ENCODE measurements at regions not wholly inside any gene's neighbourhood (a gene's known extent, or its start where the extent isn't known, plus 50 kb on each side); places are given as distances from the start of the nearest gene placed in this dataset.

DNA sequence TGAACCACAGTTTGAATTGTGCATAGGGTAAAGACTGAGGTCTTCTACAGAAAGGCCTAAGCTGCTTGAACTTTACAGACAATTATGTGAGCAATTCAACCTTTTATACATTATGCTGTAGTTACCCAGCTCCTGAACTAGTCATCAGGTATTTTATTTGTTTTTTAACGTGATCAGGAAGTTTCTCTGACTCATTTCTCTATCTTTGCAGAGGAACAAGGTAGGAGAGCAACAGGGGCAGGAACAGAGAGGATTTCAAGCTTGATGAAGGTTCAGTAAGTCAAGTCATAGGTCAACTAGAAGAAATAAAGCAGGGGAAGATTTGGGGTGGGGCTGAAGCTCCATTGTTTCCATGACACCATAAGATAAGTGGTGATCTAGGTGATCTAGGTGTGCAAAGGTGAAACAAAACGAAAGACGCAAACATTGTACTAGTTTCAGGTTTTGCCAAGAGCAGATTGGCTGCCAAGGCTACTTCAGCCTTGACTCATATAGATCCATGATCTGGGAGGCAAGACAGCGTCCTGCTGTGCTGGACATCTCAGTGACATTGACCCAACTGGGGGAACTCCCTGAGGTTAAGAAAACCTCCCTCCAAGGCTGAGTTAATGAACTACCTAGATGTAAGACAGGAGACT lies 198.1 kb downstream of the DAD1 start:
- intact Hi-C loops (cut with micrococcal nuclease), result no loop called here

DNA sequence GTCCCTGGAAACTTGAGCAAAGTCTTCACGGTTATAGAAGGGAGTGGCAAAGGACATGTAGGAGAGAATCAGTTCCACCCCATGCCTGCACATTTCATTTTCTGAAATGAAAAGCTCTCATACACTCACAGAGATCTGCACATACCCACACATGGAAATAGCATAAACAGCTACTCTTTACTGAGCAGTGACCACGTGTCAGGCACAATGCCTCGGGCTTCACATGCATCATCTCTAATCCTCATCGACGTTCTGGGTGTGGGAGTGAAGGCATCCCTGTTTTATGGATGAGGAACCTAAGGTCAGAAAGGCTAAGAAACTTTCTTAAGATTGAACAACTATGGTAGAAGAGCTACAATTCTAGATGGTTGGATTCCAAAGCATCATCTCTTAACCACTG lies 198.8 kb downstream of the DAD1 start:
- intact Hi-C loops (cut with micrococcal nuclease), result no loop called here

DNA sequence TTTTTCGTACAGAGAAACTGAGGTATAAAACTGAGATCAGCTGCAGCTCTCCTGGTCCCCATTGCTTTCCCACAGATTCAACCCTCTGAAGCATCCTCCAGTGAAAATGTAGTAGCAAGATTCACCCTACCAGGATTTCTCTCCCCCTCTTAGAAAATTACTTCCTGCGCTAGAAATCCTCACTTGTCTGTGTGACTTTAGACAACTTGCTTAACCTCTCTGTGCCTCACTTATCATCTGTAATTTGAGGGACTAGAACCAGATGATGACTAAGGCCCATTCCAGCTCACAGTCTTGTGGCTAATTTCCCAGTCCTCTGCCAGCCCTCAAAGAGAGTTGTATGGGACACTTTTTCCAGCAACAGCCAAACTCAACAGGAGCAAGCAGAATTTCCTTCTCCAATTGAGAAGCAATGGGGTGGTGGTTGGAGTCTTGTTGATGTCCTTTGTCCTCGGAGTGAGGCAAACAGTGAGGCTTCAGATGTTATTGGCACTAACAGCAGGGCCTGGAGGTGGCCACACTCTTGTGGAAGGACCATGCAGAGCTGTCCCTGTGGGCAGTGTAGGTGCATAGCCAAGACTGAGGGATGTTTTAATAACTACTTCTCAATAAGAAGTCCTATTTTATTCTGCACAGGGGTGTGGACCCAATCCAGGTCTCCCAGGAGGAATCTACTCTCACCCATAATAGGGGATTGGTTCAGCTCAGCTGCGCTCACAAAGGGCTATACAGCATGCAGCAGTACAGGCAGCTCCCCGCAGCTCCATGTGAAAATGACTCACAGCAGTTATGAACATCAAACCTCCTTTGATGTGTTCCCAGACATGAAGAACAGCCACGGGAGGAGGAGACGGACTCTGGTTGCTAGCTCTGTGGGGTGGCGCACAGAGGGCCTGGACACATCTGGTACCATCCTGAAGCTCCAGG lies 200.1 kb downstream of the DAD1 start:
- intact Hi-C loops (cut with micrococcal nuclease), result loop anchor here (10.0 kb wide), 1 partner anchor 166 kb away; no protein-coding TSS in a partner anchor

DNA sequence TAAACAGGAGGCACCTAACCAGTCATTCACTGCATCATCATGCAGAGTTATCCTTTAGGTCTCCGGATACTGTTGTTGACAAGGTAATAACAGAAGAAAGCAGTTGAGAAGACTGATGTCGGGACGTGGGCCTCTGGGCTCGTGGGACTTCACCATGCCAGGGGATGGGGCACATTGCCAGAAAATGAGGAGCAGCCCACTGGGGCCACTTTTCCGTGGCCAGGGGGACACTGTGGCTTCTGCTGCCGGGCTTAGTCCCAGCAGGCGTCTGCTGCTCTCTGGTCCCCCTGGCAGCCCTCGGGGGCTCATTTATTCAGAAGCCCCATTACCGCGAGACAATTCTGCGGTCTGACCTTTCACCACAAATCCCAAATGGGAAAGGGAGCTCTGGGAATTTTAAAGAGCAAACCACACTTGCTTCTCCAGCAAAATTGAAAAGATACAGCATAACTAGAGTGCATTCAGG lies 201.2 kb downstream of the DAD1 start:
- intact Hi-C loops (cut with micrococcal nuclease), result loop anchor here (10.0 kb wide), 1 partner anchor 167 kb away; no protein-coding TSS in a partner anchor

DNA sequence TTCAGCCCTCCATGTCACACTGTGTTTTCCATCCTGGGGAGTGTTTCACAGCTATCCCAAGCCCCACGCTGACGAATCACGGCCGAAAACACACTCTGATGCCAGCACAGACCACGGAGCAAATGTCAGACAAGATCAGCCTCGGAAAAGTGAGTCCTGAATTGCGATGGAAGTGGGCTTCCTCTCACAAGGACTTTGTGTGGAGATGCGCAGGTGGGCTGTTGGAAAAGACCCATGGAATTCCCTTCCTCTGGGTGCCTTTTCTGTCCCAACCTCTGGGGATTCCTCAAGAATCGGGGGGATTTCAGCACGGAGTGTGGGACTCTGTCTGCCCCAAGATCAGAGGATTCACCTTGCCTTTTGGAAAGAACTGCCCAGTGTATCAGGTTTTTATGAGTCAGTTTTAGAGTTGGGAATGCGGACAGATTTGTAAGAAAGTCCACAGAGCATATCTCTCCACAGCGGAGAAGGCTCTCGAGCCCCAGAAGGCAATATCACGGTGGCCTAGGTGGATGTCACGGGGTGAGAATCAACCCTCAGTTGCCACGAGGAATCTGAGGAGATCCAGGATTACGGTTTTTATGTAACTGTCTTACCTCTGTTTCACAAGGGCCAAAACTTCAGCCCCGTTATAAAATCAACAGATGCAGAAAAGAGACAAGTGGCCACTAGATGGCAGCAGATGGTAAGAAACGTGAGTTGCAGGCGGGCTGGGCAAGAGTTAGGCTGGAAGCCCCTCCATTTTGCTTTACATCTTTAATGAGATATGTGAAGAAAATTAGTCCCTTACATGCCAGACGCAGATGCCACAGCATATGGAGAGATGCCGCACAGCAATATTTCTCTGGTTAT lies 201.9 kb downstream of the DAD1 start:
- intact Hi-C loops (cut with micrococcal nuclease), result loop anchor here (10.0 kb wide), 1 partner anchor 168 kb away; no protein-coding TSS in a partner anchor

DNA sequence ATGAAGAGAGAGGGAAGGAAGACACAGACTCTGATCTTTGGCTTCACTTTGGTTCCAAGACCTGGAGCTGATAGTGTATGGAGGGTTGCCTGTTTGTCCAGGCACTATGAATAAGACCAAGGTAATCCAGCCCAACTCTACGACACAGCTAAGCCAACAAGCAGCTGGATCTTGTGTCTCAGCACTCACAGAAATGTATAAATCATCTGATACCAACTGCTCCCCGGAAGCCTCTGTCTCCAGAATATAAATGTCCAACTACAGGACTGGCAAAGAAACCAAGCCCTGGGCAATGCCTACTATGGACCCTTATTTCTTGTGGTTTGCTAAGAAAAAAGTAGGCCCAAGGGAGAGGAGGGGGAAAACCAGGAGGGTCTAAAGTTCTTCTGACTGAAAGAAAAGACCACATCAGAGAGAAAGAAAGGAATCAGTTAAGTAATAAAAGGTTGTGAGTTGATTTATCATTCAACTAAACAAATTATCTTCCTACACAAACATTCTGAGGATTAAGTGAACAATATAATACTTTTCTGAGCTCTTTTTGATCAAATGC lies 204.0 kb downstream of the DAD1 start:
- intact Hi-C loops (cut with micrococcal nuclease), result loop anchor here (5.0 to 10.0 kb wide), 2 partner anchors 68 to 170 kb away; no protein-coding TSS in a partner anchor

DNA sequence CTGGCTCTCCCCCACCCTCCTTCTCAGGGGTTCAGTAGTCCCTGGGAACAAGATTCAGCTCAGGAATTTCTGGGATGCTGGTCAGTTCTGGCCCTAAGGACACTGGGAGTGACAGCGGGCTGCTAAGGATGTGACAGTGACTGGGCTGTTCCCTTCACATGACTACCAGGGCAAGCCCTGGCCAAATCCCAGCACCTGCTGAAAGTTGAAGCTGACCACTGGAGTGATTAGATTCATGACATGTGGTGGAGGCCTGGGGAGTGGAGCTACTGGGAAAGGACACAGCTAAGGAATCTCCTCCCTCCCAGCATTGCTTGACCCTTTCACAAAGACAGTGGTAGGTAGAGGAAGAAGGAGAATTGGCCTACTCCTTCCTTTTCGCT lies 204.9 kb downstream of the DAD1 start:
- intact Hi-C loops (cut with micrococcal nuclease), result loop anchor here (5.0 to 10.0 kb wide), 2 partner anchors 67 to 171 kb away; no protein-coding TSS in a partner anchor

DNA sequence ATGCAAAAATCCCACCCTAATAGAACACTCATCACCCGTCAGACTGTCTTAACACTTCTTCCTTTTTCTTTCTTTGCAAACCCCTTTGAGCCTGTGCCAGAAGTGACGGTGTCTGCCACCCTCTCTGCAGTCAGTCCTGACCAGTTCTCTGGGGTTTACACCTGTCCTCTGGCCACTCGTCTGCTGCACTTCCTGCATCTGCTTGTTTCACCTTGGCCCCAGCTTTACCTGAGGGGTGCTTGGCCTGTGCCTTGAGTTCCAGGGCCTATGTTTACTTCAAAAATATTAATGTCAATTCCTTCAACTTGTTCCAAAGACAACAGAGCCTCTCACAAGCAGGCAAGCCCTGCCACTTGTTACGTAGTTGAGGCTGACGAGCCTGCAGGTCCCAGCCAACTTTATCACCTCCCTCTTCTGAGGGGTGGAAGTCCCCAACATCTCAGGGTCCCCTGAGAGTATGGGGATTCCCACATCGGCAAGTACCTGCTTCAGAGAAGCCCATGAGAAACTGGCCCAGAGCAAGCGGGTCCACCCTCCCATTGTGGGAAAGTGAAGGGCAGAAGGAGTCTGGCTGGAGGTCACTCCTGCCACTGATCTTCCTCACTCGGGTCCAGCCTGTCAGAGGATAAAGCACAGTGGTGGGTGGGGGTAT lies 205.4 kb downstream of the DAD1 start:
- intact Hi-C loops (cut with micrococcal nuclease), result loop anchor here (5.0 to 10.0 kb wide), 2 partner anchors 66 to 171 kb away; no protein-coding TSS in a partner anchor

DNA sequence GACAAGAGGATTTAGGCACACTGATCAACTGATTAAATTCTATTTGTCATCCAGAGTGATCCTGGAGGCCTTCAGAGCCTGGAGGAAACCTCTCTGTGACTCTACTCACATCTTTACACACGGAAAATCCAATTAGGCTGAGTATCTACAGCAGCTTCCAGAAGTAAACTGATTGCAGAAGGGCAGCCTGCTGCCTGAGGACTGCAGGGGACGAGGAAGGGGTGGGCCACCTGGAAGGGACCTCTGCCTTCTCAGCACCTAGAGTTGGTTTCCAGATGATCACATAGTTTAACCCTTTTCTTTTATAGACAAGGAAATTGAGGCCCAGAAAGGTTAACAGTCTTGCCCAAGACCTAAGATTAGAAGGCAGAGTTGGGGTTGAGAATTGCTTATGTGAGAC lies 206.1 kb downstream of the DAD1 start:
- intact Hi-C loops (cut with micrococcal nuclease), result loop anchor here (5.0 to 10.0 kb wide), 2 partner anchors 66 to 172 kb away; no protein-coding TSS in a partner anchor

DNA sequence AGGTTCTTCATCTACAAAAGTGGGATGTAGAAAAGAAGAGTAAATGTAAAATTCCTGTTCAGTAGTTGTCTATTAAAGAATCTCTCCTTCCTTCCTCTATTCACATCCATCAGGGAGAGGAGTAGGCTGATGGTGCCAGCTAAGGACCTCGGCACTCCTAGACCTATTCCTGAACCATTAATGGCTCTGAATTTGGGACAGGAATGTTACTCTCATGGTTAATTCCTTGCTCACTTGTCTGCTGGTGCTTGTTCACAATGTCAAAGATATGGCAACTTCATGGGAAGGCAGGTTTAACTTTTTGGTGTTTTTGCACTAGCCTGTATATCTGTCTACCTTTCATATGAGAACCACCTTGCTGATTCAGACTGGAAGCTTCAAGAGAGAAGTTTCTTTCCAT lies 206.6 kb downstream of the DAD1 start:
- intact Hi-C loops (cut with micrococcal nuclease), result loop anchor here (5.0 to 10.0 kb wide), 2 partner anchors 65 to 172 kb away; no protein-coding TSS in a partner anchor

DNA sequence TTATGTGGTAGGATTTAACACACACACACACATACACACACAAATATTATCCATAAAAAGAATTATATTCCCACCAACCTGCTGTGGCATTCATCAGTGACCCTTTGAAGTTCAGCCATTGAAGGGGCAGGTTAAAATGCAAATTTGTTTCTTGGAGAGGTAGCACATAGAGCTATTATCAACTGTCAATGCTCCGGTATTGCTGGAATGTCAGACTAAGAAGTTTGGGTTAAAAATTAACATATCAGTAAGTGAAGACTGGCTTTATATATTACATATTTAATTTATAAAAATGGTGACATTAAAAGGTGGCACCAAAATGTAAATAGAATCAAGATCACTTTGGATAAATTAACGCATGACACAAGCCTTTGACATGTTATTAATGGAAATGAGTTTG lies 207.3 kb downstream of the DAD1 start:
- intact Hi-C loops (cut with micrococcal nuclease), result loop anchor here (5.0 to 10.0 kb wide), 2 partner anchors 64 to 173 kb away; no protein-coding TSS in a partner anchor

DNA sequence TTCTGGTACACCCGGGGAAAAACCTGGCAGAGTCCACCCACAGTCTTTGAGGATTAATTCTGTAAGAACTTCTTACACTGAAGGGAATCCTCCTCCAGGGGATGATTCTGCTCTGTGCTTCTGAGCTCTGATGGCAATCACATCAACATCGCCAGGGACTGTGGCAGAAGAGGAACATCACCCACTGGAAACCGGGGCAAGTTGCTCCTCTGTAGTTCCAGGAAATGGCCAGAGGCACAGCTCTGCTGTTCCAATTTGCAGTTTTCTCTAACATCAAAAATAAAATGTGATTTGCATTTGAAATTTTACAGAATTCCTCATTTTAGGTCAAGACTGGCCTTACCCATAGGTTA lies 207.6 kb downstream of the DAD1 start:
- intact Hi-C loops (cut with micrococcal nuclease), result loop anchor here (5.0 to 10.0 kb wide), 2 partner anchors 64 to 173 kb away; no protein-coding TSS in a partner anchor

DNA sequence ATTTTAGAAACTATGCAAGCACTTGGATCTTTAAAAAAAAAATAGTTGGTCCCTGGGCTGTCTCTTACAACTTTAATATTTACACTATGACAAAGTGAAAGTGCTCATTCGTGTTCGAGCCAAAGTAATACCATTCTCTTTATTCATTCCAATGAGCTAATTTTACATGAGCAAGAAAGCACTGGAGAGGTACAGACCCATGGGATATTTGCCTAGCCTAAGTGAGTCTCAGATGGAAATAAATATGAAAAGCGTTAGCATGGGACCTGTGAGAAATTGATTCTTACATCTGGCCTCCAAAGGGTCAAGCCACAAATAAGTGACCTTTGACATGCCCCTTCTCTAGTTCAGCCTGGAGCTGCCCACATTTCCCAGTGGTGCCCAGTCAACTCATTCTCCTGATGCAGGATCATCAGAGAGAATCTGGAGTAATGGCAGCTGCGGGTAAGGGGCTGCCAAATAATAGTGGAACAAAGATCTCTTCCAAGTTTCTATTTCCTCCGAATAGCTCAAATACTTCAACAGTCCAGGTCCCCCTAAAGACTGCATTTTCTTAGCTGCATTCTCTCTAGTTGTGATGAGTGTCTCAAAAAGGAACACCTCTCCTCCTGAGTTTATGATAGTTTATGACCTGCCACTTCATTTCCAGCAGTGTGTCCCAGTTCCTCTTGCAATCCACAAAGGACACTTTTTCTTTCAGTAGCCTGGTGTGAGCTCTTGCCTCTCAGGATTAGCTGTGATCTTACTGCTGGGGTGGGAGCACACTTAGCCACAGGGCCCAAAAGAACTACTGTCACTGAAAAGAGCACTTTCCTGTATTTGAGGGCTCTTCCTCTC lies 208.2 kb downstream of the DAD1 start:
- intact Hi-C loops (cut with micrococcal nuclease), result loop anchor here (5.0 to 10.0 kb wide), 2 partner anchors 63 to 174 kb away; no protein-coding TSS in a partner anchor

DNA sequence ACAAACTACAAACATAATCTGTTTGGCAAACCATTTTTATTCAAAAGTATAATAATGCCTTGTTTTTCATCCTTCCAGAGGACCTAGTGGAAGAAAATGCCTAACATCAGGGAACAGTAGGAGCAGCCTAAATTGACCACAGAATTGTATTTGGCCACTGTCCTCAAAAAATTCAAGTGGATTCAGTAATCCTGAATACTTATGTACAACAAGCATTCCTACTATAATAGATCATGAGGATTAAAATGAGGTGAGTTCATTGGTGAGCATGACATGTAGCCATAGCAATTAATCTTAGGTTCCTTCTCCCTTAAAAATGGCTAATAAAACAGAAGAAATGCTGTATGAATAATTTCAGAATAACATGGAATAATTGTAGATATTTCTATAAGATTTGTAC lies 209.3 kb downstream of the DAD1 start:
- intact Hi-C loops (cut with micrococcal nuclease), result loop anchor here (5.0 to 10.0 kb wide), 3 partner anchors 62 to 175 kb away; no protein-coding TSS in a partner anchor

DNA sequence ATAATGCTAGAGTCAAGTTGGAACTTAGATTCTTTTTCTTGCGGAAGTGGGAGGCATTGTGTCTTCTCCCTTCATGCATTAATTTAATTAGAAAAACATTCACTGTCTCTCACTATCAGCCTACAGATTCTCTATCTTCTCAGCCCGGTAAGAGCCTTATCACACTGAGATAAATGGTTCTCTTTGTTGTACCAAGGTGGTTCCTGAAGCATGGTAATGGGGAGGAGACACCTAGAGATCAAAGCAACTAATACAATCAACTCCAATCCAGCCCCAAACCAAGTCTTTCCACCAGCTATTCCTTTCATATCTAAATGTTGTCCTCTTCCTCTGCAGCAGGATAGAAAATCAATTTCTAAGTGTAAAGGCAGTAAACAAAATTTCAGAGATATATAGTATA lies 210.8 kb downstream of the DAD1 start:
- intact Hi-C loops (cut with micrococcal nuclease), result loop anchor here (10.0 kb wide), 1 partner anchor 153 kb away; no protein-coding TSS in a partner anchor

DNA sequence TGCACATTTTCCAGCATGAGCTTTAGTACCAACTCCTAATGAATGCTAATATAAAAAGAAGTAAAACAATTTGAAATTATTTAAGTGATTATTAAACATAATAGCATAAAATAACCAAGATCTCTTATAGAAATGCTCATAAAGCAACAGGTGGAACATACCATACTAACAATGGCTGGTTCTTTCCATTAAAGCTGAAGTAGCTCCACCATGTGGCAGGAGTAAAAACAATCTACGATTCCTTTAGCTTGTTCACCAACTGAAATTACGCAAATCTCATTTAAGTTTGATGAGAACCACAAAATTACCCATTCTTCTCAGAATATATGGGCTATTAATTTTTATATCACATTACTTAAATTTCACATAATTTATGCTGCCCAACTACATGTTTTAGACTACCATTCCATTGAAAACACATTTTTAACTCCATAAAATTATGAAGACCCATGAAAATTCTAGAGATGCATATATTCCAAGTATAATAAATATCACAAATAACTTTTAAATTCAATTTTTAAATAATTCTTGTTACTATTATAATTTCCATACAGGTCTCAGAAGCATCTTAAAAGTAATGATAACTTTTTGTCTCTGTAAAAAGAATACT lies 213.6 kb downstream of the DAD1 start:
- intact Hi-C loops (cut with micrococcal nuclease), result loop anchor here (10.0 kb wide), 1 partner anchor 151 kb away; no protein-coding TSS in a partner anchor

DNA sequence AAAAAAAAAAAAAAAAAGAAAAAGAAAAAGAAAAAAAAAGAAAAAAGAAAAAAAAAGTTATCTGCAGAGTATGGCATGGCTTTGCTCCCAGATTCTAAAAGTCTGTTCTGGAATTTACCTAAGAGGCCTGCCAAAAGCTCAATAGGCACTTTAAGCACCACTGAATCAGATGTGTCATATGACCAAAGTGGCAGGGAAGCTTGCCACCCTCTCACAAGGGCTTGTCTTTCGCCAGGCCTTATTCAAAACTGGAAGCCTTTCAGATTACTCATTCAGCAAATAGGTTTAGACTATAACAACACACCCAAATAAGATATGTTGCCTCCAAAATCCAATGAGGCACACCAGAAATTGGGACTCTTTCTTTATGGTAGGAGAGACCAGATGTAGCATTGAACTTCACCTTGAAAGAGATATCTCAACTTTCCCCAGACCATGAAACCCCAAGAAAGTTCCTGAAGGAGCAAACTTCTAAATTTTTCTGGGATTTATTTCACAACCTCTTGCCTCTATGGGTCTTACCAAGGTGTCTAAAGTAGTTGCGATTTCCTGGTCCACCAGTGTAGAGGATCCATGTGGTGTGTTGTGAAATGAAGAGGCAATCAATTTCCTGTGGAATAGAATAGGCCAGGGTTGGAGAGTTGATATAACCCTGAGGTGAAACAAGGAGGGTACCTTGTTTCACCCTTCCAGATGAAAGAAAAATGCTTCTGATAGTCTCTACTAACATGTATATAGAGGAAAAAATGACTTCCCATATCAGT lies 218.8 kb downstream of the DAD1 start:
- intact Hi-C loops (cut with micrococcal nuclease), result loop anchor here (10.0 kb wide), 1 partner anchor 145 kb away; no protein-coding TSS in a partner anchor

DNA sequence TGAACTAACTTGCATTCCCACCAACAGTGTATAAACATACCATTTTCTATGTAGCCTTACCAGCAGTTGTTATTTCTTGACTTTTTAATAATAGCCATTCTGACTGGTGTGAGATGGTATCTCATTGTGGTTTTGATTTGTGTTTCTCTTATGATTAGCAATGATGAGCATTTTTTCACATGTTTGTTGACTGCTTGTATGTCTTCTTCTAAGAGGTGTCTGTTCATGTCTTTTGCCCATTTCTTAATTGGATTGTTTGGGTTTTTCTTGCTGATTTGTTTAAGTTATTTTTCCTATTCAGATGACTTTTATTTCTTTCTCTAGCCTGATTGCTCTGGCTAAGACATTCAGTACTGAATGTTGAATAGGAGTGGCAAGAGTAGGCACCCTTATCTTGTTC lies 230.3 kb downstream of the DAD1 start:
- intact Hi-C loops (cut with micrococcal nuclease), result no loop called here

All from T-helper 1 cell treated with Interleukin-12 subunit alpha and Interleukin-12 subunit beta and Interleukin-4 antibody, amounts not matched to agents 30 ng/mL and 1 ng/mL, for 36 hours (primary cell).